Panc1 (cell line): ENCODE measurements at regions not wholly inside any gene's neighbourhood (a gene's known extent, or its start where the extent isn't known, plus 50 kb on each side); places are given as distances from the start of the nearest gene placed in this dataset.

ENCODE experiments used
- ATAC-seq: fragments of 200-7000 bp; cut with Tn5 transposase; 2 replicates; pipeline ENCODE4 v1.9.1; 2020; ENCODE audit warnings: mild to moderate bottlenecking, moderate library complexity
- BruUV-seq: library from RNA; stranded (reverse); fragments of 400-500 nt; replicated peaks from 2 replicates; lab custom pipeline; 2021; lab: Mats Ljungman, UMichigan
- CTCF ChIA-PET: fragments of 300-600 bp; sonication (Branson Sonifier 250); formaldehyde crosslinking; loops from one replicate; lab custom pipeline; 2022; ENCODE audit warnings: antibody characterized with exemption; lab: Charles Lee
- POLR2A ChIA-PET: fragments of 300-600 bp; sonication (Branson Sonifier 250); formaldehyde crosslinking; loops from one replicate; lab custom pipeline; 2022; ENCODE audit warnings: antibody characterized with exemption; lab: Charles Lee
- DNase-seq: peaks from one replicate; pipeline ENCODE4 v3.0.0-alpha.2; 2010; ENCODE audit warnings: low read depth, low spot score
- H3K27ac ChIP-seq: 2 replicates; pipeline ENCODE4 v1.5.1; 2011; ENCODE audit warnings: mild to moderate bottlenecking, low read length, inconsistent platforms
- H3K27me3 ChIP-seq: fragments of 200-500 bp; sonication (Bioruptor generic); 2 replicates; pipeline ENCODE4 v1.6.0; 2014; ENCODE audit warnings: low read length, inconsistent platforms; ENCODE audit not compliant: control insufficient read depth, insufficient read depth
- H3K36me3 ChIP-seq: fragments of 200-500 bp; sonication (Bioruptor generic); 2 replicates; pipeline ENCODE4 v1.5.1; 2014; ENCODE audit warnings: inconsistent platforms, mild to moderate bottlenecking, low read length, moderate library complexity; ENCODE audit not compliant: control insufficient read depth, insufficient read depth
- H3K4me1 ChIP-seq: 2 replicates; pipeline ENCODE4 v1.5.1; 2011; ENCODE audit warnings: inconsistent platforms, mild to moderate bottlenecking, low read length, moderate library complexity; ENCODE audit not compliant: control insufficient read depth, insufficient read depth
- H3K4me3 ChIP-seq, 2 experiments: 2 replicates each; pipeline ENCODE4 v1.5.1; 2011 to 2012; ENCODE audit warnings: low read depth in 2 of 2, low read length in 2 of 2, mild to moderate bottlenecking in 2 of 2, inconsistent platforms in 1 of 2, moderate library complexity in 1 of 2
- H3K9me3 ChIP-seq: fragments of 200-500 bp; sonication (Bioruptor generic); 2 replicates; pipeline ENCODE4 v1.5.1; 2014; ENCODE audit warnings: low read depth, mild to moderate bottlenecking, inconsistent platforms, low read length, moderate library complexity; ENCODE audit not compliant: control insufficient read depth, insufficient read depth
- CTCF ChIP-seq: fragments of 450-650 bp; IDR thresholded peaks from 2 replicates; pipeline ENCODE4 v1.5.1; 2017; ENCODE audit warnings: mild to moderate bottlenecking
- POLR2AphosphoS5 ChIP-seq: IDR thresholded peaks from 2 replicates; pipeline ENCODE4 v1.6.1; 2012; ENCODE audit warnings: mild to moderate bottlenecking, low read depth, low read length, moderate library complexity
- REST ChIP-seq, 2 experiments: IDR thresholded peaks; 2 replicates each; pipeline ENCODE4 v1.6.1; 2011 to 2012; ENCODE audit warnings: low read depth in 2 of 2, control low read depth in 1 of 2, low read length in 1 of 2, mild to moderate bottlenecking in 1 of 2, moderate library complexity in 1 of 2; ENCODE audit not compliant: insufficient read depth in 1 of 2
- SIN3A ChIP-seq: IDR thresholded peaks from 2 replicates; pipeline ENCODE4 v1.6.1; 2012; ENCODE audit warnings: low read depth, mild to moderate bottlenecking, low read length, moderate library complexity, borderline replicate concordance; ENCODE audit not compliant: insufficient read depth
- TCF7L2 ChIP-seq: IDR thresholded peaks from 2 replicates; pipeline ENCODE4 v1.6.1; 2011; ENCODE audit warnings: mild to moderate bottlenecking, low read depth, low read length, inconsistent platforms
- in situ Hi-C: cut with HindIII; loops from 2 replicates; pipeline ENCODE4 v1.10.0; 2016; ENCODE audit warnings: low sequenced_read_pairs, low pct_unique_long_range_greater_than_20kb
- intact Hi-C: fragments of 100-400 bp; cut with micrococcal nuclease; formaldehyde crosslinking; loops from one replicate; pipeline ENCODE4 v1.10.0; 2022; ENCODE audit not compliant: unreplicated experiment

DNA sequence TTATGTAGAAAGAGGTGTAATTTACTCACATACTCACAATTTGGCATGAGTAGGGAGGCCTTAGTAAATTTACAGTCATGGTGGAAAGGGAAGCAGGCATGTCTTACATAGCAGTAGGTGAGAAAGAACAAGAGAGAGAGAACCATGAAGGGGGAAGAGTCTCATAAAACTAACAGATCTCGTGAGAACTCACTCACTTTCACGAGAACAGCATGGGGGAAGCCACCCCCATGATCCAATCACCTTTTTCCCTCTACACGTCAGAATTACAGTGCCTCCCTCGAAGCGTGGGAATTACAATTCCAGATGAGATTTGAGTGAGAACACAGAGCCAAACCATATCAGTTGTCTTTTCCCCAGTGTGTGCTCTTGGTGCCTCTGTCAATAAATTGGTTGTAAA lies 855.3 kb downstream of the TBL1XR1 start:
- Histone ChIP-seq H3K9me3 (no peaks in the 10 kb centered on the region), H3K4me3 (no peak overlapping the region), H3K27ac (no peak overlapping the region), H3K4me1 (no peaks in the 10 kb centered on the region), H3K27me3 (no peaks in the 10 kb centered on the region), H3K36me3 (no peaks in the 10 kb centered on the region)
- no TSS peak for BruUV-seq
- ChIA-PET CTCF (no interaction called here), POLR2A (no interaction called here)
- in situ Hi-C loops: no loop called here
- intact Hi-C loops: no loop called here
- ATAC-seq (no peak), DNase-seq (no peak)
- TF ChIP-seq REST (IDR thresholded peaks at IDR 0.05; ENCODE audit: insufficient read depth in 1 of 2, low read depth in 2 of 2, low read length in 1 of 2): no peak
- no peak for TF ChIP-seq POLR2AphosphoS5
- no peak for TF ChIP-seq TCF7L2
- TF ChIP-seq CTCF: no peak
- no peak for TF ChIP-seq SIN3A

DNA sequence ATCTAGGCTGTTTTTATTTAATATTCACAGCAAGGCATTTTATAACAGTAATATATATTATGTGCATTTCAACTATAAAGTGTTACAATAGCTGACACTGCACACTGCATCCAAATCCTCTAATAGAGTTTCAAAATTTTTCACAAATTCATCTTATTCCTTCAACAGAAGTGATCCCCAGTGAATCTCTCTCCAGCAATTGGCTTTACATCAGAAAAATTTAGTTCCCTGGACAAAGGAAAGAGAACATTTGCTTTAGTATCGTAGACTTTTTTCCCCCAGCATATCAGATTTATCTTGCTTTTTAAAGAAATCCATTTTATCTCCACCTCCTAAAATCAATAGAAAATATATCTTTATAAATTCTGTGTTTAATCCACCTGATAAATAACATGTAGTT lies 868.6 kb downstream of the TBL1XR1 start:
- TF ChIP-seq REST (IDR thresholded peaks at IDR 0.05; ENCODE audit: insufficient read depth in 1 of 2, low read depth in 2 of 2, low read length in 1 of 2): no peak
- no peak for TF ChIP-seq POLR2AphosphoS5
- no peak for TF ChIP-seq TCF7L2
- no peak for TF ChIP-seq SIN3A
- no peak for TF ChIP-seq CTCF
- H3K9me3 ChIP-seq: no peaks in the 10 kb centered on the region
- H3K27ac ChIP-seq: no peak overlapping the region
- ChIA-PET CTCF (no interaction called here), POLR2A (no interaction called here)
- intact Hi-C loops: no loop called here
- no peaks in the 10 kb centered on the region for H3K36me3 ChIP-seq
- in situ Hi-C loops: no loop called here
- no peaks in the 10 kb centered on the region for H3K27me3 ChIP-seq
- no TSS peak for BruUV-seq
- no peak for DNase-seq
- H3K4me3 ChIP-seq: no peak overlapping the region
- no peak for ATAC-seq
- H3K4me1 ChIP-seq: no peaks in the 10 kb centered on the region
